Chondrocyte (in vitro differentiated cells): ENCODE measurements at regions not wholly inside any gene's neighbourhood (a gene's known extent, or its start where the extent isn't known, plus 50 kb on each side); places are given as distances from the start of the nearest gene placed in this dataset.

Experiments used
- DNase-seq: peaks from one replicate; pipeline ENCODE4 v3.0.0; 2021; ENCODE audit warnings: mixed read lengths, low spot score
- H3K27ac Mint-ChIP-seq: one replicate; pipeline ENCODE4 v1.8.0; 2021; ENCODE audit warnings: mild to moderate bottlenecking, moderate library complexity, mixed read lengths; ENCODE audit not compliant: unreplicated experiment
- H3K27me3 Mint-ChIP-seq: 2 replicates; pipeline ENCODE4 v1.8.0; 2021; ENCODE audit warnings: low read depth, mixed read lengths
- H3K36me3 Mint-ChIP-seq: 2 replicates; pipeline ENCODE4 v1.8.0; 2021; ENCODE audit warnings: low read depth, mixed read lengths
- H3K4me1 Mint-ChIP-seq: 2 replicates; pipeline ENCODE4 v1.8.0; 2021; ENCODE audit warnings: low read depth, mild to moderate bottlenecking, mixed read lengths
- H3K4me3 Mint-ChIP-seq: one replicate; pipeline ENCODE4 v1.8.0; 2021; ENCODE audit warnings: mild to moderate bottlenecking, moderate library complexity, mixed read lengths; ENCODE audit not compliant: unreplicated experiment
- H3K9me3 Mint-ChIP-seq: 2 replicates; pipeline ENCODE4 v1.8.0; 2021; ENCODE audit warnings: low read depth, mixed read lengths
- TF ChIP-seq, protein P1 (sequence below): fragments of 200-600 bp; sonication (generic); IDR thresholded peaks from 2 replicates; pipeline ENCODE4 v1.5.0; 2021; ENCODE audit warnings: antibody characterized with exemption, mild to moderate bottlenecking, moderate library complexity

DNA sequence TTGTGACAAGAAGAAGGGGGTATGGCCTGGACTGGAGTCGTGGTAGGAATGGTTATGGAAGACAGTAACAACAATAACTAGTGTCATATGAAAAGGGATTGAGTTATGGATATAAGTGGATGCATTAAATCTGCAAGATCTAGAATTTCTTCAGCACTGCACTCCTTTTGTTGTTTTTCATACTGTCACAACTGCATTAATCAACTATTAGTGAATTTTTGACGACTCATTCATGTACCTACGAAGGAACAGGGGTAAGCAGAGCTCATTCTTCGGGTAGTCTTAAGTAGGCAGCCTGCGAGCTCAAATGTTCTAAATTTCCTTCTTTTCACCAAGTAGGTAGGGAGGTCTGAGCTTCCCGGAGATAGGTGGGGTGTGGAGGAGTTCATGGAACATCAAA is 109.7 kb upstream of the UPP2 start:
- H3K27ac Mint-ChIP-seq, result no peak overlapping the region
- H3K36me3 Mint-ChIP-seq, result peaks cover 1% of the 10 kb centered on the region
- no peak overlapping the region for H3K4me3 Mint-ChIP-seq
- DNase-seq, result no peak
- peaks cover 3% of the 10 kb centered on the region for H3K27me3 Mint-ChIP-seq
- H3K4me1 Mint-ChIP-seq, result peaks cover 4% of the 10 kb centered on the region
- TF ChIP-seq, protein P1, sequence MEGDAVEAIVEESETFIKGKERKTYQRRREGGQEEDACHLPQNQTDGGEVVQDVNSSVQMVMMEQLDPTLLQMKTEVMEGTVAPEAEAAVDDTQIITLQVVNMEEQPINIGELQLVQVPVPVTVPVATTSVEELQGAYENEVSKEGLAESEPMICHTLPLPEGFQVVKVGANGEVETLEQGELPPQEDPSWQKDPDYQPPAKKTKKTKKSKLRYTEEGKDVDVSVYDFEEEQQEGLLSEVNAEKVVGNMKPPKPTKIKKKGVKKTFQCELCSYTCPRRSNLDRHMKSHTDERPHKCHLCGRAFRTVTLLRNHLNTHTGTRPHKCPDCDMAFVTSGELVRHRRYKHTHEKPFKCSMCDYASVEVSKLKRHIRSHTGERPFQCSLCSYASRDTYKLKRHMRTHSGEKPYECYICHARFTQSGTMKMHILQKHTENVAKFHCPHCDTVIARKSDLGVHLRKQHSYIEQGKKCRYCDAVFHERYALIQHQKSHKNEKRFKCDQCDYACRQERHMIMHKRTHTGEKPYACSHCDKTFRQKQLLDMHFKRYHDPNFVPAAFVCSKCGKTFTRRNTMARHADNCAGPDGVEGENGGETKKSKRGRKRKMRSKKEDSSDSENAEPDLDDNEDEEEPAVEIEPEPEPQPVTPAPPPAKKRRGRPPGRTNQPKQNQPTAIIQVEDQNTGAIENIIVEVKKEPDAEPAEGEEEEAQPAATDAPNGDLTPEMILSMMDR, result no peak
- H3K9me3 Mint-ChIP-seq, result no peaks in the 10 kb centered on the region

DNA sequence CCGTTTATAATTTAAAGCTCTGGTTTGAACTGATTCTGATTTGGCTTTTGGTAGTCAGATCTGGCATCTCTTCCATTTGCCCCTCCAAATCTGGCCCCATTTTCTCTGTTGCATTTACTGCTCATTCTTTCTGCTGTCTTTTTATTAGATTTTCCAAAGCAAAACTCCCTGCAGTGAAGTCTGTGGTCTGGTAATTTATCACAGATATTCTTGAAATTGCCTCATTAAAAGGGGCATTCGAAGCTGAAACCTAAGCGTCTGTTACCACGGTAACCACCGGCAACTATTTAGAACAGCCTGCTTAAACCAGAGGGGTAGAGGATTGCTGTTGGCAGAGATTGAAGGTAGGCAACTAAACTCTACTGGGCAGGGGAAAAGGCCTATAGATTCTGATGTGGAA is 111.5 kb upstream of the UPP2 start:
- TF ChIP-seq, protein P1, result no peak
- Mint-ChIP-seq H3K9me3 (no peaks in the 10 kb centered on the region), H3K27ac (no peak overlapping the region), H3K4me1 (peaks cover 4% of the 10 kb centered on the region), H3K4me3 (no peak overlapping the region), H3K36me3 (peaks cover 1% of the 10 kb centered on the region), H3K27me3 (peaks cover 3% of the 10 kb centered on the region)
- DNase-seq, result no peak

GRCh38 chr2:157989227-157989626 is 112.4 kb upstream of the UPP2 start:
- TF ChIP-seq, protein P1, result peak; percentile 49
- DNase-seq, result no peak
- H3K9me3 Mint-ChIP-seq, result peaks cover under 1% of the 10 kb centered on the region
- H3K27me3 Mint-ChIP-seq, result peaks cover 4% of the 10 kb centered on the region
- H3K4me3 Mint-ChIP-seq, result no peak overlapping the region
- peaks cover 1% of the 10 kb centered on the region for H3K36me3 Mint-ChIP-seq
- peaks cover 4% of the 10 kb centered on the region for H3K4me1 Mint-ChIP-seq
- no peak overlapping the region for H3K27ac Mint-ChIP-seq

DNA sequence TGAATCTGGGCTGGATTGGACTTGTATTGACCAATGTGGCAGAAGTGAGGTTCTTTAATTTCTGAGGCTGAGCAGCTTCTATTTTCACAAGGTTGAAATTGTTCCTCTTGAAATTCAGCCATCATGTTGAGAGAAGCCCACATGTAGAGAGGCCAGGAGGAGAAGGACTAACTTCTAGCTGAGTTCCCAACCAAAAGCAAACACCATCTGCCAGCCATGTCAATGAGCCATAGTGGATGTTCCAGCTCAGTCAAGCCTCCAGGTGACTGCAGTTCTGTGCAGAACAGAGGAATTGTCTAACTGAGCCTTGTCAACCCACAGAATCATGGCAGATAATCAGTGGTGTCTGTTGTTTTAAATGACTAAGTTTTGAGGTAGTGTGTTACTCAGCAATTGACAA is 110.6 kb upstream of the ACVR1 start:
- H3K27me3 Mint-ChIP-seq, result peaks cover 1% of the 10 kb centered on the region
- H3K4me1 Mint-ChIP-seq, result peaks cover 4% of the 10 kb centered on the region
- no peaks in the 10 kb centered on the region for H3K36me3 Mint-ChIP-seq
- no peak overlapping the region for H3K27ac Mint-ChIP-seq
- no peak overlapping the region for H3K4me3 Mint-ChIP-seq
- TF ChIP-seq, protein P1, result no peak
- no peak for DNase-seq
- H3K9me3 Mint-ChIP-seq, result peaks cover 3% of the 10 kb centered on the region

GRCh38 chr2:157984866-157985265 is 108.7 kb upstream of the ACVR1 start:
- peaks cover 6% of the 10 kb centered on the region for H3K9me3 Mint-ChIP-seq
- H3K27me3 Mint-ChIP-seq, result peaks cover 1% of the 10 kb centered on the region
- no peak for DNase-seq
- TF ChIP-seq, protein P1, result no peak
- no peak overlapping the region for H3K4me3 Mint-ChIP-seq
- H3K27ac Mint-ChIP-seq, result no peak overlapping the region
- H3K4me1 Mint-ChIP-seq, result no peaks in the 10 kb centered on the region
- peaks cover 3% of the 10 kb centered on the region for H3K36me3 Mint-ChIP-seq
